ENCODE measurements at regions not wholly inside any gene's neighbourhood (a gene's known extent, or its start where the extent isn't known, plus 50 kb on each side); places are given as distances from the start of the nearest gene placed in this dataset.

DNA sequence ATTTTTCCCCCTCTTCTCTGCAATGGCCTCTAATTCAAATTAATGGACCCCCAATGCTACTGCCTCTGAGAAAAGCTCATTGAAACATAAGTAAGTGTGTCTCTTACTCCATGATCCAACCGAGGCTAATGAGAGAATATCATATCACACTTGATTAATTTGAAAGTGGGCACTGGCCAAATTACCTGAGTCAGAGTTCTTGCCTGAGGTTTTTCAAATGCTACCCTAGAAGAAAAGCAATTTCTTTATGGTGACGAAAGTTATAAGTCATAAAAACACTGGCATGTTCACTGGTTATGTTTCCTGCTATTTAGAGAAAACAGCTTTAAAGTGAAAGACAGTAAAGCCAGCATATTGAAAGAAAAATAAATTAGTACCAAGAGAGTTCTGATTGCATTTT is 368.8 kb upstream of the TMPRSS15 start:
- Histone ChIP-seq H3K27ac (ENCODE audit: extremely low read depth, low read depth, low read length) (no peak overlapping the region), H3K4me2 (ENCODE audit: insufficient read depth, low read length) (no peak overlapping the region), H3K9ac (ENCODE audit: insufficient read depth in 1 of 2, low read depth in 2 of 2, low read length in 2 of 2) (no peak overlapping the region), H3K4me3 (no peak overlapping the region), H3K27me3 (ENCODE audit: control insufficient read depth in 2 of 2, insufficient read depth in 2 of 2, low read length in 2 of 2) (no peaks in the 10 kb centered on the region), H3K9me1 (ENCODE audit: control insufficient read depth, insufficient read depth, low read length) (no peaks in the 10 kb centered on the region), H3K4me1 (replicated peaks in 1 of 2; ENCODE audit: control insufficient read depth in 2 of 2, insufficient read depth in 2 of 2, low read length in 2 of 2) (no peaks in the 10 kb centered on the region), H4K20me1 (replicated peaks; ENCODE audit: control insufficient read depth, insufficient read depth, low read length) (no peaks in the 10 kb centered on the region), H3K36me3 (ENCODE audit: control insufficient read depth, insufficient read depth, low read length) (no peaks in the 10 kb centered on the region), H3K9me3 (replicated peaks; ENCODE audit: control insufficient read depth, insufficient read depth, low read depth, low read length) (no peaks in the 10 kb centered on the region), H2AFZ (ENCODE audit: low read depth, low read length) (no peak overlapping the region), H3K79me2 (ENCODE audit: control insufficient read depth, insufficient read depth, low read length) (no peaks in the 10 kb centered on the region)
- in situ Hi-C loops (cut with MboI) (no loop called here), intact Hi-C loops (cut with micrococcal nuclease) (no loop called here)
- DNase-seq (ENCODE audit: extremely low read depth in 1 of 4, low spot score in 3 of 4) (no peak), ATAC-seq (no peak), FAIRE-seq (no peak)
- ChIA-PET POLR2A (no interaction called here), CTCF (ENCODE audit: low intra/inter-chr PET ratio) (no interaction called here)
- no TSS peak for BruUV-seq (replicated peaks)
- no peak for TF ChIP-seq ZBTB8A (IDR thresholded peaks at IDR 0.05; ENCODE audit: partially characterized antibody)
- peak; percentile 40; the same call in 1 of the 2 replicates for TF ChIP-seq FOSL1 (tag; conservative IDR thresholded peaks at IDR 0.05)
- no peak for TF ChIP-seq FOXJ2 (tag; IDR thresholded peaks at IDR 0.05)
- TF ChIP-seq CSDE1 (IDR thresholded peaks at IDR 0.05) = no peak
- no peak for TF ChIP-seq SUPT5H (IDR thresholded peaks at IDR 0.05)
- WGBS (ENCODE audit: insufficient coverage, low coverage, missing lambda C conversion rate) = 16% methylated on average over 2 of the region's 2 CpGs

GRCh38 chr21:18772897-18773296 is 369.3 kb upstream of the TMPRSS15 start:
- Histone ChIP-seq H3K36me3 (ENCODE audit: control insufficient read depth, insufficient read depth, low read length) (no peaks in the 10 kb centered on the region), H2AFZ (ENCODE audit: low read depth, low read length) (no peak overlapping the region), H3K4me3 (no peak overlapping the region), H3K9ac (ENCODE audit: insufficient read depth in 1 of 2, low read depth in 2 of 2, low read length in 2 of 2) (no peak overlapping the region), H3K27me3 (ENCODE audit: control insufficient read depth in 2 of 2, insufficient read depth in 2 of 2, low read length in 2 of 2) (no peaks in the 10 kb centered on the region), H3K4me1 (replicated peaks in 1 of 2; ENCODE audit: control insufficient read depth in 2 of 2, insufficient read depth in 2 of 2, low read length in 2 of 2) (no peaks in the 10 kb centered on the region), H3K27ac (ENCODE audit: extremely low read depth, low read depth, low read length) (no peak overlapping the region), H3K9me3 (replicated peaks; ENCODE audit: control insufficient read depth, insufficient read depth, low read depth, low read length) (no peaks in the 10 kb centered on the region), H3K4me2 (ENCODE audit: insufficient read depth, low read length) (no peak overlapping the region), H3K9me1 (ENCODE audit: control insufficient read depth, insufficient read depth, low read length) (no peaks in the 10 kb centered on the region), H4K20me1 (replicated peaks; ENCODE audit: control insufficient read depth, insufficient read depth, low read length) (no peaks in the 10 kb centered on the region), H3K79me2 (ENCODE audit: control insufficient read depth, insufficient read depth, low read length) (no peaks in the 10 kb centered on the region)
- POLR2A ChIA-PET = no interaction called here
- TF ChIP-seq MEF2A (IDR thresholded peaks at IDR 0.05; ENCODE audit: control insufficient read depth, low read depth, low read length) = no peak
- TF ChIP-seq, protein P1, sequence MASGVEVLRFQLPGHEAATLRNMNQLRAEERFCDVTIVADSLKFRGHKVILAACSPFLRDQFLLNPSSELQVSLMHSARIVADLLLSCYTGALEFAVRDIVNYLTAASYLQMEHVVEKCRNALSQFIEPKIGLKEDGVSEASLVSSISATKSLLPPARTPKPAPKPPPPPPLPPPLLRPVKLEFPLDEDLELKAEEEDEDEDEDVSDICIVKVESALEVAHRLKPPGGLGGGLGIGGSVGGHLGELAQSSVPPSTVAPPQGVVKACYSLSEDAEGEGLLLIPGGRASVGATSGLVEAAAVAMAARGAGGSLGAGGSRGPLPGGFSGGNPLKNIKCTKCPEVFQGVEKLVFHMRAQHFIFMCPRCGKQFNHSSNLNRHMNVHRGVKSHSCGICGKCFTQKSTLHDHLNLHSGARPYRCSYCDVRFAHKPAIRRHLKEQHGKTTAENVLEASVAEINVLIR (CRISPR knock-in tag; IDR thresholded peaks at IDR 0.05) = no peak
- BruUV-seq (replicated peaks) = no TSS peak
- 25% methylated on average over 2 of the region's 2 CpGs for WGBS (ENCODE audit: insufficient coverage, low coverage, missing lambda C conversion rate)
- FAIRE-seq (no peak), ATAC-seq (no peak), DNase-seq (ENCODE audit: extremely low read depth in 1 of 4, low spot score in 3 of 4) (no peak)
- CTCF ChIA-PET (ENCODE audit: low intra/inter-chr PET ratio) = no interaction called here
- intact Hi-C loops (cut with micrococcal nuclease) = no loop called here
- in situ Hi-C loops (cut with MboI) = no loop called here

Measured in K562 (cell line).